ENCODE measurements at regions not wholly inside any gene's neighbourhood (a gene's known extent, or its start where the extent isn't known, plus 50 kb on each side); places are given as distances from the start of the nearest gene placed in this dataset.

GRCh38 chrX:99095965-99096635 lies 1314.0 kb downstream of the PCDH19 start:
- TF ChIP-seq POLR2AphosphoS5 (IDR thresholded peaks at IDR 0.05; ENCODE audit: borderline replicate concordance, low read depth, low read length) (no peak), EZH2 (IDR thresholded peaks at IDR 0.05) (no peak), FOXP2 (optimal IDR thresholded peaks at IDR 0.05; ENCODE audit: control extremely low read depth, extremely low read length, insufficient read depth) (no peak)
